HCT116 (cell line): ENCODE measurements at regions not wholly inside any gene's neighbourhood (a gene's known extent, or its start where the extent isn't known, plus 50 kb on each side); places are given as distances from the start of the nearest gene placed in this dataset.

Experiments used
- ATAC-seq: fragments of 200-7000 bp; cut with Tn5 transposase; 2 replicates; pipeline ENCODE4 v1.9.1; 2020; ENCODE audit warnings: mild to moderate bottlenecking, moderate library complexity
- BruUV-seq: library from RNA; stranded (reverse); fragments of 400-500 nt; replicated peaks from 2 replicates; lab custom pipeline; 2021; lab: Mats Ljungman, UMichigan
- CTCF ChIA-PET: fragments of 300-600 bp; sonication (Branson Sonifier 250); formaldehyde crosslinking; loops from one replicate; lab custom pipeline; 2021; ENCODE audit warnings: antibody characterized with exemption; lab: Charles Lee
- POLR2A ChIA-PET: fragments of 300-600, 350-600 bp; sonication (Branson Sonifier 250); formaldehyde crosslinking; loops from one replicate; lab custom pipeline; 2021; ENCODE audit warnings: antibody characterized with exemption; lab: Charles Lee
- RAD21 ChIA-PET, 2 experiments: fragments of 300-600 bp; sonication (Branson Sonifier 250); formaldehyde crosslinking; loops; one replicate each; lab custom pipeline; 2023; ENCODE audit warnings: low total read pairs in 2 of 2; ENCODE audit not compliant: uncharacterized antibody in 2 of 2, unreplicated experiment in 2 of 2, low non-redundant PET in 1 of 2; lab: Charles Lee
- DNase-seq: peaks from one replicate; pipeline ENCODE4 v3.0.0-alpha.2; 2010; ENCODE audit warnings: low read depth, low spot score
- H2AFZ ChIP-seq: fragments of 200-600 bp; shearing (Covaris generic), sonication (generic); 2 replicates; pipeline ENCODE4 v1.6.1; 2017; ENCODE audit warnings: low read depth, mixed run types, mixed read lengths, antibody characterized with exemption, low read length; ENCODE audit not compliant: poor library complexity, severe bottlenecking
- H3K27ac ChIP-seq: 2 replicates; pipeline ENCODE4 v1.5.1; 2012; ENCODE audit warnings: low read depth, low read length
- H3K27me3 ChIP-seq: fragments of 200-600 bp; sonication (generic); 2 replicates; pipeline ENCODE4 v1.6.1; 2016; ENCODE audit warnings: mixed run types, low read length, mixed read lengths; ENCODE audit not compliant: insufficient read depth
- H3K36me3 ChIP-seq, 2 experiments: fragments of 200-500 bp in 1 of 2; fragments of 200-600 bp in 1 of 2; sonication (Bioruptor generic) in 1 of 2; sonication (generic) in 1 of 2; 2 replicates each; pipeline versions ENCODE4 v1.5.1 to v1.6.1; 2014 to 2016; ENCODE audit warnings: low read length in 2 of 2, inconsistent platforms in 1 of 2, mixed read lengths in 1 of 2, mixed run types in 1 of 2; ENCODE audit not compliant: insufficient read depth in 2 of 2, control insufficient read depth in 1 of 2
- H3K4me1 ChIP-seq, 2 experiments: fragments of 200-600 bp in 1 of 2; sonication (generic) in 1 of 2; 2 replicates each; pipeline versions ENCODE4 v1.5.1 to v1.6.1; 2012 to 2017; ENCODE audit warnings: low read length in 2 of 2, inconsistent platforms in 1 of 2, mild to moderate bottlenecking in 1 of 2, mixed read lengths in 1 of 2, mixed run types in 1 of 2, moderate library complexity in 1 of 2; ENCODE audit not compliant: insufficient read depth in 2 of 2, control insufficient read depth in 1 of 2
- H3K4me2 ChIP-seq: fragments of 200-600 bp; sonication (generic); 2 replicates; pipeline ENCODE4 v1.6.1; 2017; ENCODE audit warnings: mixed run types, low read length, mixed read lengths
- H3K4me3 ChIP-seq, 2 experiments: fragments of 200-600 bp in 1 of 2; sonication (generic) in 1 of 2; replicated peaks in 1 of 2; 2 replicates each; pipeline ENCODE4 v1.5.1; 2011 to 2016; ENCODE audit warnings: low read length in 2 of 2, control low read depth in 1 of 2, low read depth in 1 of 2, mild to moderate bottlenecking in 1 of 2, mixed read lengths in 1 of 2, mixed run types in 1 of 2
- H3K79me2 ChIP-seq: fragments of 200-600 bp; sonication (generic); 2 replicates; pipeline ENCODE4 v1.6.1; 2017; ENCODE audit warnings: mild to moderate bottlenecking, mixed run types, low read length, moderate library complexity, mixed read lengths; ENCODE audit not compliant: insufficient read depth
- H3K9ac ChIP-seq: fragments of 200-600 bp; sonication (generic); 2 replicates; pipeline ENCODE4 v1.6.1; 2016; ENCODE audit warnings: low read length, mixed read lengths
- H3K9me2 ChIP-seq: fragments of 200-600 bp; sonication (generic), shearing (Covaris generic); 2 replicates; pipeline ENCODE4 v1.6.1; 2017; ENCODE audit warnings: mixed run types, mild to moderate bottlenecking, moderate library complexity; ENCODE audit not compliant: insufficient read depth
- H3K9me3 ChIP-seq, 2 experiments: fragments of 200-500 bp in 1 of 2; fragments of 200-600 bp in 1 of 2; sonication (Bioruptor generic) in 1 of 2; sonication (generic) in 1 of 2; 2 replicates each; pipeline ENCODE4 v1.6.1; 2014 to 2017; ENCODE audit warnings: low read length in 2 of 2, mixed read lengths in 2 of 2, inconsistent platforms in 1 of 2, low read depth in 1 of 2, mild to moderate bottlenecking in 1 of 2, mixed run types in 1 of 2, moderate library complexity in 1 of 2; ENCODE audit not compliant: control insufficient read depth in 1 of 2, insufficient read depth in 1 of 2
- H4K20me1 ChIP-seq: fragments of 200-600 bp; sonication (generic), shearing (Covaris generic); 2 replicates; pipeline ENCODE4 v1.6.1; 2017; ENCODE audit warnings: mixed run types, mild to moderate bottlenecking, moderate library complexity; ENCODE audit not compliant: insufficient read depth
- CEBPB ChIP-seq: IDR thresholded peaks from 2 replicates; pipeline ENCODE4 v1.6.1; 2012; ENCODE audit warnings: low read depth
- EGR1 ChIP-seq: IDR thresholded peaks from 2 replicates; pipeline ENCODE4 v1.6.1; 2012; ENCODE audit warnings: low read depth
- ELF1 ChIP-seq: IDR thresholded peaks from 2 replicates; pipeline ENCODE4 v1.6.1; 2012; ENCODE audit warnings: low read depth, borderline replicate concordance
- EZH2phosphoT487 ChIP-seq: fragments of 200-600 bp; IDR thresholded peaks from 2 replicates; pipeline ENCODE4 v1.6.1; 2018; ENCODE audit warnings: antibody characterized with exemption, borderline replicate concordance
- FOSL1 ChIP-seq: IDR thresholded peaks from 2 replicates; pipeline ENCODE4 v1.6.1; 2012; ENCODE audit warnings: low read depth
- JUND ChIP-seq: IDR thresholded peaks from 2 replicates; pipeline ENCODE4 v1.6.1; 2012
- RAD21 ChIP-seq: IDR thresholded peaks from 2 replicates; pipeline ENCODE4 v1.6.1; 2012; ENCODE audit warnings: low read depth, mild to moderate bottlenecking
- SIN3A ChIP-seq: IDR thresholded peaks from 2 replicates; pipeline ENCODE4 v1.6.1; 2012; ENCODE audit warnings: low read depth
- TCF7L2 ChIP-seq: IDR thresholded peaks from 2 replicates; pipeline ENCODE4 v1.7.0; 2011; ENCODE audit warnings: borderline replicate concordance, inconsistent platforms; ENCODE audit not compliant: insufficient read depth, insufficient read length; ENCODE audit errors: extremely low read depth
- YY1 ChIP-seq: IDR thresholded peaks from 2 replicates; pipeline ENCODE4 v1.6.1; 2011; ENCODE audit warnings: low read length, low read depth, moderate library complexity, mild to moderate bottlenecking; ENCODE audit not compliant: insufficient replicate concordance; ENCODE audit errors: extremely low read depth
- intact Hi-C: fragments of 100-400 bp; cut with micrococcal nuclease; formaldehyde crosslinking; loops from 2 replicates; pipeline ENCODE4 v1.10.0; 2022
- TF ChIP-seq, protein P1 (sequence below), 3 experiments: fragments of 200-600 bp in 1 of 3; sonication (generic) in 1 of 3; IDR thresholded peaks in 2 of 3; conservative IDR thresholded peaks in 1 of 3; 2 replicates each; pipeline ENCODE4 v1.5.1; 2012 to 2017; ENCODE audit warnings: low read depth in 2 of 3, low read length in 2 of 3, antibody characterized with exemption in 1 of 3, borderline replicate concordance in 1 of 3, control low read depth in 1 of 3, mild to moderate bottlenecking in 1 of 3, mixed read lengths in 1 of 3, mixed run types in 1 of 3, moderate library complexity in 1 of 3; ENCODE audit not compliant: insufficient read depth in 1 of 3

DNA sequence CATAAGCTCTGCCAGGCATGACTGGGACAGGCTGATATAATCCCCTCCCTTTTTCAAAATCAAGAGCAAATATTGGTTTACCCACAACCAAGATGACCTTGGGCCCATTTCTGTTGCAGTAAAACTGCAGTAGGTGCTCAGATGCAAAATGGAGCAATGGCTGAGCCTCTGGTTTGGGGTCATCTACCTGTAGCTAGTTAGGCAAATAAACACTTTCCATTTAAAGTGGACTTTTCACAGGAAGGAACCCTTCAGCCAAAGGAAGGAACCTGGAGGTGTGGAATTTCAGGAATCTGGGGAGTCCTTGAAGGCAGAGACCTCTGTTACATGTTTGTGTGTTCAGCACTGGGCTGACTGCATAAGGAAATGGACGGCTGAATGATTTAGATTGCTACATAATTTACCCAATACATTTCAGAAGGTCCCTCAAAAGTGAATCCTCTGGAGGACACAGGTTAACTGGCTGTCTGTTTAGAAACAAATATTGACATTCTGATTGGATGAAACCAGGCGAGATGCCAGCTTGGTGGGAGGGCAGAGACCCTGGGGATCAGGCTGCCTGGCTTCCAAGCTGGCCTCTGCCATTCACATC is 170.1 kb upstream of the ZNF618 start:
- CTCF ChIA-PET, result interaction anchor here (1.0 kb wide), 1 partner anchor 24 kb away, joined by 3 read pairs; no protein-coding TSS in a partner anchor
- Histone ChIP-seq H3K4me3 (no peak overlapping the region), H3K27ac (no peak overlapping the region), H2AFZ (no peak overlapping the region), H3K4me2 (no peak overlapping the region), H3K9ac (no peak overlapping the region), H3K9me2 (no peaks in the 10 kb centered on the region), H3K36me3 (no peaks in the 10 kb centered on the region), H3K4me1 (no peaks in the 10 kb centered on the region), H3K79me2 (no peaks in the 10 kb centered on the region), H3K27me3 (no peaks in the 10 kb centered on the region), H3K9me3 (peaks cover 0 to 8% of the 10 kb centered on the region in 2 experiments; a peak in 1 of 4 replicates), H4K20me1 (no peaks in the 10 kb centered on the region)
- RAD21 ChIA-PET, result no interaction called here
- no TSS peak for BruUV-seq
- POLR2A ChIA-PET, result no interaction called here
- TF ChIP-seq SIN3A (no peak), FOSL1 (no peak), EZH2phosphoT487 (no peak), EGR1 (no peak), RAD21 (no peak), YY1 (no peak), ELF1 (no peak), CEBPB (no peak), TCF7L2 (no peak), JUND (no peak)
- TF ChIP-seq, protein P1, sequence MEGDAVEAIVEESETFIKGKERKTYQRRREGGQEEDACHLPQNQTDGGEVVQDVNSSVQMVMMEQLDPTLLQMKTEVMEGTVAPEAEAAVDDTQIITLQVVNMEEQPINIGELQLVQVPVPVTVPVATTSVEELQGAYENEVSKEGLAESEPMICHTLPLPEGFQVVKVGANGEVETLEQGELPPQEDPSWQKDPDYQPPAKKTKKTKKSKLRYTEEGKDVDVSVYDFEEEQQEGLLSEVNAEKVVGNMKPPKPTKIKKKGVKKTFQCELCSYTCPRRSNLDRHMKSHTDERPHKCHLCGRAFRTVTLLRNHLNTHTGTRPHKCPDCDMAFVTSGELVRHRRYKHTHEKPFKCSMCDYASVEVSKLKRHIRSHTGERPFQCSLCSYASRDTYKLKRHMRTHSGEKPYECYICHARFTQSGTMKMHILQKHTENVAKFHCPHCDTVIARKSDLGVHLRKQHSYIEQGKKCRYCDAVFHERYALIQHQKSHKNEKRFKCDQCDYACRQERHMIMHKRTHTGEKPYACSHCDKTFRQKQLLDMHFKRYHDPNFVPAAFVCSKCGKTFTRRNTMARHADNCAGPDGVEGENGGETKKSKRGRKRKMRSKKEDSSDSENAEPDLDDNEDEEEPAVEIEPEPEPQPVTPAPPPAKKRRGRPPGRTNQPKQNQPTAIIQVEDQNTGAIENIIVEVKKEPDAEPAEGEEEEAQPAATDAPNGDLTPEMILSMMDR (IDR thresholded peaks at IDR 0.05 in 2 of 3, conservative IDR thresholded peaks at IDR 0.05 in 1 of 3; ENCODE audit: borderline replicate concordance in 1 of 3, insufficient read depth in 1 of 3, low read depth in 2 of 3, low read length in 2 of 3), result no peak
- DNase-seq (no peak), ATAC-seq (no peak)
- intact Hi-C loops, result no loop called here
